Esophagus muscularis mucosa (tissue), 4 donors: ENCODE measurements at regions not wholly inside any gene's neighbourhood (a gene's known extent, or its start where the extent isn't known, plus 50 kb on each side); places are given as distances from the start of the nearest gene placed in this dataset.

Experiments
- DNase-seq: peaks from one replicate; pipeline ENCODE4 v3.0.0-alpha.2; 2017; ENCODE audit errors: extremely low spot score
- H3K27ac ChIP-seq, 4 donors: fragments of 200-600 bp; sonication (generic); replicated peaks in 1 of 4; 1 replicate in 3 of 4; 2 replicates in 1 of 4; pipeline ENCODE4 v1.5.1; 2016 to 2019; ENCODE audit warnings: mild to moderate bottlenecking in 1 of 4
- H3K27me3 ChIP-seq, 4 donors: fragments of 200-600 bp; sonication (generic); one replicate each; pipeline versions ENCODE4 v1.5.1 to v1.6.0; 2016 to 2019
- H3K36me3 ChIP-seq, 4 donors: fragments of 200-600 bp; sonication (generic); one replicate each; pipeline ENCODE4 v1.5.1; 2016 to 2019
- H3K4me1 ChIP-seq, 4 donors: fragments of 200-600 bp; sonication (generic); one replicate each; pipeline ENCODE4 v1.5.1; 2016 to 2019
- H3K4me3 ChIP-seq, 4 donors: fragments of 200-600 bp; sonication (generic); 1 replicate in 2 of 4; 2 replicates in 2 of 4; pipeline ENCODE4 v1.5.1; 2016 to 2019; ENCODE audit warnings: mild to moderate bottlenecking in 4 of 4, moderate library complexity in 1 of 4
- H3K9me3 ChIP-seq, 4 donors: fragments of 200-600 bp; sonication (generic); 1 replicate in 3 of 4; 2 replicates in 1 of 4; pipeline ENCODE4 v1.5.1; 2016 to 2019
- EP300 ChIP-seq: sonication (generic); formaldehyde crosslinking; IDR thresholded peaks from one replicate; pipeline ENCODE4 v1.6.1; 2017; ENCODE audit warnings: antibody characterized with exemption
- POLR2A ChIP-seq: fragments of 450-650 bp; IDR thresholded peaks from one replicate; pipeline ENCODE4 v1.6.1; 2017; ENCODE audit warnings: antibody characterized with exemption, moderate library complexity, mild to moderate bottlenecking, low read depth
- POLR2AphosphoS5 ChIP-seq, 2 donors: sonication (generic); formaldehyde crosslinking; IDR thresholded peaks; one replicate each; pipeline ENCODE4 v1.6.1; 2017; ENCODE audit warnings: antibody characterized with exemption in 2 of 2
- whole genome bisulfite sequencing: methylation state at CpG from one replicate; pipeline ENCODE4 v1.1.5; 2018; 5-methylcytosine and 5-hydroxymethylcytosine counted together
- intact Hi-C: fragments of 100-400 bp; cut with DNase I; formaldehyde crosslinking; loops from one replicate; pipeline ENCODE4 v1.15.1; 2023
- TF ChIP-seq, protein P1 (sequence below), 3 experiments: fragments of 200-600 bp in 2 of 3; fragments of 450-650 bp in 1 of 3; sonication (generic) in 2 of 3; IDR thresholded peaks; one replicate each; pipeline ENCODE4 v1.5.1; 2017 to 2019; ENCODE audit warnings: antibody characterized with exemption in 3 of 3, mild to moderate bottlenecking in 2 of 3, moderate library complexity in 1 of 3

DNA sequence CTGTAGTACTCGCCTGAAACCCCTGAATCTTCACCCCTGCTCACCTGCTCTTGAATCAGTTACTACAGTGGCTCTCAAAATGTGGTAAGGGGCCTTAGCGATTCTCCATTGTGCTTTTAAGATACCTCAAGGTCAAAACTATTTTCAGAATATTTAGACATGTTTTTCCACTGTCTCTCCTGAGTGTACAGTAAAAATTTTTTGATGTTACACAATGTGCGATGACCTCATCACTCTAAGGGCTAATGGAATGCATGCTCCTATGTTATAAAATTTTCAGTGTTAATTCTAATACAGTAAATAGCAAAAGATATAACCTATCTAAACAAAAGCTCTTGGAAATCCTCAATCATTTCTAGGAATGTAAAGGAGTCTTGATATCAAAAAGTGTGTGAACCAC, 336.9 kb upstream of the PKDCC start:
- Histone ChIP-seq H3K27ac (no peak overlapping the region), H3K9me3 (no peaks in the 10 kb centered on the region), H3K36me3 (no peaks in the 10 kb centered on the region), H3K27me3 (no peaks in the 10 kb centered on the region), H3K4me3 (no peak overlapping the region), H3K4me1 (peaks cover 0 to 4% (median 0%) of the 10 kb centered on the region in 4 donors)
- intact Hi-C loops: no loop called here
- WGBS: 91% methylated on average over 3 of the region's 3 CpGs
- TF ChIP-seq EP300: no peak
- TF ChIP-seq, protein P1, sequence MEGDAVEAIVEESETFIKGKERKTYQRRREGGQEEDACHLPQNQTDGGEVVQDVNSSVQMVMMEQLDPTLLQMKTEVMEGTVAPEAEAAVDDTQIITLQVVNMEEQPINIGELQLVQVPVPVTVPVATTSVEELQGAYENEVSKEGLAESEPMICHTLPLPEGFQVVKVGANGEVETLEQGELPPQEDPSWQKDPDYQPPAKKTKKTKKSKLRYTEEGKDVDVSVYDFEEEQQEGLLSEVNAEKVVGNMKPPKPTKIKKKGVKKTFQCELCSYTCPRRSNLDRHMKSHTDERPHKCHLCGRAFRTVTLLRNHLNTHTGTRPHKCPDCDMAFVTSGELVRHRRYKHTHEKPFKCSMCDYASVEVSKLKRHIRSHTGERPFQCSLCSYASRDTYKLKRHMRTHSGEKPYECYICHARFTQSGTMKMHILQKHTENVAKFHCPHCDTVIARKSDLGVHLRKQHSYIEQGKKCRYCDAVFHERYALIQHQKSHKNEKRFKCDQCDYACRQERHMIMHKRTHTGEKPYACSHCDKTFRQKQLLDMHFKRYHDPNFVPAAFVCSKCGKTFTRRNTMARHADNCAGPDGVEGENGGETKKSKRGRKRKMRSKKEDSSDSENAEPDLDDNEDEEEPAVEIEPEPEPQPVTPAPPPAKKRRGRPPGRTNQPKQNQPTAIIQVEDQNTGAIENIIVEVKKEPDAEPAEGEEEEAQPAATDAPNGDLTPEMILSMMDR (IDR thresholded peaks at IDR 0.05): no peak
- TF ChIP-seq POLR2A: no peak
- TF ChIP-seq POLR2AphosphoS5 (IDR thresholded peaks at IDR 0.05): no peak
- no peak for DNase-seq

DNA sequence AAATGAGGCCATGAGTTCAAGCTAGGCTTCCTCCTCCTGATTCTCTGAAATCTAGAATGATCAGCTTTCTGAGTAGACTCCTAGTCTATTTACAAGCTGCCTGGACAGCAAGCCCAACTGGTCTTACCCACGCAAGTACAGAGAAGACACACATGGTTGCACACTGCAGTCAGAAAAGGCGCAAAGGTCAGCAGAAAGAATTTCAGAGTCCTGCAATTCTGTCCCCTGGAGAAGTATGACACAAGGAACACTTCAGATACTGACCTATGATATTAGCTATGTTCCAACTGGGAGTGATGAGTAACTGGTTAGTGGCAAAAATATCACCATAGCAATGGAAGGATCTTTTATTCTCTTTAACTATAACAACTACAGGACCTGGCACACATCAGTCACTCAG, 336.1 kb upstream of the PKDCC start:
- no peaks in the 10 kb centered on the region for H3K36me3 ChIP-seq
- no peak for DNase-seq
- no peak overlapping the region for H3K27ac ChIP-seq
- no peaks in the 10 kb centered on the region for H3K4me1 ChIP-seq
- H3K4me3 ChIP-seq: no peak overlapping the region
- TF ChIP-seq POLR2A (no peak), POLR2AphosphoS5 (IDR thresholded peaks at IDR 0.05) (no peak), EP300 (no peak)
- TF ChIP-seq, protein P1 (IDR thresholded peaks at IDR 0.05): no peak
- no peaks in the 10 kb centered on the region for H3K9me3 ChIP-seq
- no peaks in the 10 kb centered on the region for H3K27me3 ChIP-seq
- intact Hi-C loops: no loop called here
- 100% methylated on average over 2 of the region's 2 CpGs for WGBS

- intact Hi-C loops: no loop called here
- Histone ChIP-seq H3K27me3 (no peaks in the 10 kb centered on the region), H3K9me3 (no peaks in the 10 kb centered on the region), H3K4me1 (no peaks in the 10 kb centered on the region), H3K36me3 (no peaks in the 10 kb centered on the region), H3K27ac (no peak overlapping the region), H3K4me3 (no peak overlapping the region)
- DNase-seq: no peak
- TF ChIP-seq EP300: no peak
- TF ChIP-seq POLR2A: no peak
- TF ChIP-seq, protein P1 (IDR thresholded peaks at IDR 0.05): no peak
- TF ChIP-seq POLR2AphosphoS5 (IDR thresholded peaks at IDR 0.05): no peak
- 82% methylated on average over 5 of the region's 5 CpGs for WGBS
Measured at GRCh38 chr2:41716497-41716896, 331.3 kb upstream of the PKDCC start.

DNA sequence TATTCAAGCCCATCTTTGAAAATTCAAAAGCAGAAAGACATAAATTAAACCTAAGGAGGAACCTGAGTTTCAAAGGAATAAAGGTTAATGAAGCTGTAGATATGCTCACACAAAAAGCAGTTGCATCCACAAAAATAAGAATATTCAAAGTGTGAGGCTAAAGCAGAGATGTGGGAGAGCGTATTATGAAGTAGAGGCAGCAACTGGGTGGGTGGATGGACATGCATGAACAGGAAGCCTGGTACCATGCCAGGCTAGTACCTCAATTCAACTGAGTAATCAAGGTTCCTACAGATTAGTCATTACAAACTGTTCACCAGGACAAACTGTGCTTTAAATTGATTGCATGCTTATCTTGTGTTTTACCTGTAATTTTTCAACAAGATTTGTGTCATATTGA, 330.0 kb upstream of the PKDCC start:
- WGBS: 100% methylated on average over 1 of the region's 1 CpG
- TF ChIP-seq POLR2AphosphoS5 (IDR thresholded peaks at IDR 0.05) (no peak), POLR2A (no peak), EP300 (no peak)
- TF ChIP-seq, protein P1 (IDR thresholded peaks at IDR 0.05): no peak
- DNase-seq: no peak
- Histone ChIP-seq H3K4me3 (no peak overlapping the region), H3K36me3 (no peaks in the 10 kb centered on the region), H3K27me3 (no peaks in the 10 kb centered on the region), H3K4me1 (no peaks in the 10 kb centered on the region), H3K9me3 (no peaks in the 10 kb centered on the region), H3K27ac (no peak overlapping the region)
- intact Hi-C loops: no loop called here

DNA sequence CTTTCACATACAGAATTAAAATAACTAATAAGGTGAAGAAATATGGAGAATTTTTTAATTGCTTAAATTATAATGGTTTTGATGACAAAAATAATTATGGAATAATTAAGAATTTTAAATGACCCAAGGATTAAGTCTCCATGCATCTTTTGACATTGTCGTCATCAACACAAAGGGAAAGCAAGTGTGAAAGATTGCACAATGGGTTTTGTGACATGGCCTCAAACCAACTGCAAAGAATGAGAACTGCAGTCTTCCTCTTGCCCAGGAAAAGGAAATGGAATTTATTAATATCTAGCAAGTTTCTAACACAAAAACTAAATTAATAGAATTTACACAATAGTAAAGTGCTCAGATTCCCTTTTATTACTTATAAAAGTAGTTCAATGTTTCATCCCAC, 329.1 kb upstream of the PKDCC start:
- H3K9me3 ChIP-seq: no peaks in the 10 kb centered on the region
- H3K36me3 ChIP-seq: no peaks in the 10 kb centered on the region
- H3K27me3 ChIP-seq: no peaks in the 10 kb centered on the region
- no peak overlapping the region for H3K27ac ChIP-seq
- TF ChIP-seq POLR2AphosphoS5 (IDR thresholded peaks at IDR 0.05) (no peak), EP300 (no peak)
- TF ChIP-seq, protein P1 (IDR thresholded peaks at IDR 0.05): no peak
- WGBS: 93% methylated on average over 1 of the region's 1 CpG
- no peak for DNase-seq
- H3K4me1 ChIP-seq: no peaks in the 10 kb centered on the region
- no peak overlapping the region for H3K4me3 ChIP-seq
- intact Hi-C loops: no loop called here
